IMR-90 (cell line): ENCODE measurements at regions not wholly inside any gene's neighbourhood (a gene's known extent, or its start where the extent isn't known, plus 50 kb on each side); places are given as distances from the start of the nearest gene placed in this dataset.

ENCODE experiments used
- ATAC-seq: fragments of 200-7000 bp; cut with Tn5 transposase; 2 replicates; pipeline ENCODE4 v1.9.1; 2020; ENCODE audit warnings: low read depth, mild to moderate bottlenecking, moderate library complexity
- BruUV-seq: library from RNA; stranded (reverse); fragments of 400-500 nt; replicated peaks from 2 replicates; lab custom pipeline; 2021; lab: Mats Ljungman, UMichigan
- CTCF ChIA-PET: fragments of 300-600 bp; formaldehyde crosslinking; extraction: SDS; loops from one replicate; lab custom pipeline; 2021; ENCODE audit warnings: antibody characterized with exemption; lab: Yijun Ruan, JAX
- POLR2A ChIA-PET: fragments of 300-600 bp; sonication (Branson Sonifier 250); formaldehyde crosslinking; loops from one replicate; lab custom pipeline; 2022; ENCODE audit warnings: antibody characterized with exemption; ENCODE audit not compliant: unreplicated experiment; lab: Charles Lee
- DNase-seq: peaks from one replicate; pipeline ENCODE4 v3.0.0; 2013
- H2AFZ ChIP-seq: replicated peaks from 2 replicates; pipeline ENCODE3; 2013; ENCODE audit warnings: low read length, mild to moderate bottlenecking; ENCODE audit not compliant: poor library complexity
- H2AK5ac ChIP-seq: 2 replicates; pipeline ENCODE4 v1.6.1; 2013; ENCODE audit warnings: low read depth, low read length, inconsistent platforms
- H2AK9ac ChIP-seq: replicated peaks from 2 replicates; pipeline ENCODE3; 2013; ENCODE audit warnings: mild to moderate bottlenecking, low read depth, low read length, moderate library complexity; ENCODE audit not compliant: poor library complexity
- H2BK120ac ChIP-seq: 2 replicates; pipeline ENCODE4 v1.6.1; 2013; ENCODE audit warnings: low read depth, low read length, inconsistent platforms
- H2BK15ac ChIP-seq: 3 replicates; pipeline ENCODE4 v1.6.1; 2013; ENCODE audit warnings: low read depth, low read length, inconsistent platforms
- H2BK20ac ChIP-seq: 2 replicates; pipeline ENCODE4 v1.6.1; 2013; ENCODE audit warnings: low read depth, mild to moderate bottlenecking, inconsistent platforms, low read length, moderate library complexity
- H2BK5ac ChIP-seq: 2 replicates; pipeline ENCODE4 v1.6.1; 2013; ENCODE audit warnings: mild to moderate bottlenecking, low read depth, low read length, inconsistent platforms; ENCODE audit not compliant: poor library complexity, severe bottlenecking
- H3K14ac ChIP-seq: replicated peaks from 2 replicates; pipeline ENCODE4 v1.6.1; 2013; ENCODE audit warnings: low read depth, low read length, inconsistent platforms
- H3K18ac ChIP-seq: 2 replicates; pipeline ENCODE4 v1.6.1; 2013; ENCODE audit warnings: low read depth, low read length, control low read depth
- H3K23ac ChIP-seq: 2 replicates; pipeline ENCODE4 v1.6.1; 2013; ENCODE audit warnings: low read depth, low read length, inconsistent platforms
- H3K27ac ChIP-seq: 2 replicates; pipeline ENCODE4 v1.5.1; 2013; ENCODE audit warnings: mild to moderate bottlenecking, control low read depth, low read length; ENCODE audit not compliant: insufficient read depth
- H3K27me3 ChIP-seq: 2 replicates; pipeline ENCODE4 v1.6.1; 2013; ENCODE audit warnings: low read length; ENCODE audit not compliant: control insufficient read depth, insufficient read depth
- H3K36me3 ChIP-seq: 2 replicates; pipeline ENCODE4 v1.6.1; 2013; ENCODE audit warnings: low read length, mixed read lengths; ENCODE audit not compliant: control insufficient read depth, insufficient read depth
- H3K4ac ChIP-seq: 2 replicates; pipeline ENCODE4 v1.6.1; 2013; ENCODE audit warnings: low read depth, low read length, inconsistent platforms
- H3K4me1 ChIP-seq: 2 replicates; pipeline ENCODE4 v1.6.1; 2013; ENCODE audit warnings: low read length, mixed read lengths; ENCODE audit not compliant: control insufficient read depth, insufficient read depth
- H3K4me2 ChIP-seq: 2 replicates; pipeline ENCODE4 v1.6.1; 2013; ENCODE audit warnings: low read depth, mild to moderate bottlenecking, control low read depth, low read length, moderate library complexity
- H3K4me3 ChIP-seq: 2 replicates; pipeline ENCODE4 v1.5.1; 2013; ENCODE audit warnings: low read depth, mild to moderate bottlenecking, control low read depth, low read length, moderate library complexity; ENCODE audit not compliant: insufficient read depth
- H3K56ac ChIP-seq: 2 replicates; pipeline ENCODE4 v1.6.1; 2013; ENCODE audit warnings: low read length, inconsistent platforms; ENCODE audit not compliant: insufficient read depth; ENCODE audit errors: extremely low read depth
- H3K79me1 ChIP-seq, 2 experiments: 2 replicates each; pipeline ENCODE4 v1.6.1; 2013; ENCODE audit warnings: low read length in 2 of 2, inconsistent platforms in 1 of 2, low read depth in 1 of 2
- H3K9ac ChIP-seq: 2 replicates; pipeline ENCODE4 v1.6.1; 2013; ENCODE audit warnings: low read depth, low read length, control low read depth
- H3K9me1 ChIP-seq: 2 replicates; pipeline ENCODE4 v1.6.1; 2013; ENCODE audit warnings: low read length, inconsistent platforms; ENCODE audit not compliant: insufficient read depth
- H3K9me3 ChIP-seq: 2 replicates; pipeline ENCODE4 v1.6.1; 2013; ENCODE audit warnings: low read length; ENCODE audit not compliant: control insufficient read depth, insufficient read depth
- H4K20me1 ChIP-seq: 2 replicates; pipeline ENCODE4 v1.6.1; 2013; ENCODE audit warnings: low read length, inconsistent platforms; ENCODE audit not compliant: insufficient read depth
- H4K5ac ChIP-seq: 2 replicates; pipeline ENCODE4 v1.6.1; 2013; ENCODE audit warnings: mild to moderate bottlenecking, low read depth, low read length, control low read depth
- H4K8ac ChIP-seq, 2 experiments: 2 replicates each; pipeline ENCODE4 v1.6.1; 2013; ENCODE audit warnings: low read depth in 2 of 2, low read length in 2 of 2, control low read depth in 1 of 2, inconsistent platforms in 1 of 2
- H4K91ac ChIP-seq: 2 replicates; pipeline ENCODE4 v1.6.1; 2013; ENCODE audit warnings: low read depth, low read length, inconsistent platforms; ENCODE audit not compliant: insufficient read depth
- BHLHE40 ChIP-seq: fragments of 150-350 bp; IDR thresholded peaks from 2 replicates; pipeline ENCODE4 v1.6.1; 2016; ENCODE audit warnings: mild to moderate bottlenecking, low read depth, low read length
- CEBPB ChIP-seq: IDR thresholded peaks from 2 replicates; pipeline ENCODE4 v1.6.1; 2012; ENCODE audit warnings: low read depth, low read length, improper control_type of control experiment
- ELK1 ChIP-seq: fragments of 150-350 bp; IDR thresholded peaks from 2 replicates; pipeline ENCODE4 v1.6.1; 2016; ENCODE audit warnings: low read depth, mild to moderate bottlenecking, low read length, moderate library complexity, borderline replicate concordance
- MAFK ChIP-seq: IDR thresholded peaks from 2 replicates; pipeline ENCODE4 v1.6.1; 2012; ENCODE audit warnings: low read depth, low read length, improper control_type of control experiment
- MAZ ChIP-seq: IDR thresholded peaks from 2 replicates; pipeline ENCODE4 v1.6.1; 2012; ENCODE audit warnings: low read depth, mild to moderate bottlenecking, low read length, improper control_type of control experiment, moderate library complexity, borderline replicate concordance
- MXI1 ChIP-seq: IDR thresholded peaks from 2 replicates; pipeline ENCODE4 v1.6.1; 2012; ENCODE audit warnings: low read depth, mild to moderate bottlenecking, low read length, moderate library complexity, borderline replicate concordance
- POLR2A ChIP-seq: IDR thresholded peaks from 2 replicates; pipeline ENCODE4 v1.6.1; 2012; ENCODE audit warnings: mild to moderate bottlenecking, low read depth, low read length
- RCOR1 ChIP-seq: IDR thresholded peaks from 2 replicates; pipeline ENCODE4 v1.6.1; 2012; ENCODE audit warnings: mild to moderate bottlenecking, low read length, improper control_type of control experiment; ENCODE audit not compliant: insufficient replicate concordance
- RFX5 ChIP-seq: IDR thresholded peaks from 2 replicates; pipeline ENCODE4 v1.8.0; 2012; ENCODE audit warnings: low read depth, mild to moderate bottlenecking, low read length, moderate library complexity
- WGBS, 2 experiments: methylation state at CpG; one replicate each; pipeline versions ENCODE4 v1.1.5 to v1.1.7; 2013; ENCODE audit warnings: missing lambda C conversion rate in 2 of 2; ENCODE audit not compliant: insufficient read length in 1 of 2; ENCODE audit errors: extremely low coverage in 2 of 2; 5-methylcytosine and 5-hydroxymethylcytosine counted together
- dilution Hi-C: fragments of 300-500 bp; cut with HindIII; formaldehyde crosslinking; loops from one replicate; pipeline ENCODE4 v1.14.3; 2018; ENCODE audit warnings: low sequenced_read_pairs; ENCODE audit not compliant: unreplicated experiment
- in situ Hi-C: fragments of 300-500 bp; cut with MboI; formaldehyde crosslinking; loops from 3 replicates; pipeline ENCODE4 v1.14.3; 2019; ENCODE audit warnings: low sequenced_read_pairs, inconsistent platforms, mixed read lengths
- intact Hi-C: fragments of 100-400 bp; cut with micrococcal nuclease; formaldehyde crosslinking; loops from 2 replicates; pipeline ENCODE4 v1.10.0; 2022

- ChIA-PET CTCF (no interaction called here), POLR2A (no interaction called here)
- DNase-seq (no peak), ATAC-seq (no peak)
- no peak overlapping the region for H2BK5ac ChIP-seq
- H2AFZ ChIP-seq = no peak overlapping the region
- TF ChIP-seq MAZ (no peak), CEBPB (no peak), RFX5 (no peak), BHLHE40 (no peak), MXI1 (no peak), MAFK (no peak), ELK1 (no peak), RCOR1 (no peak), POLR2A (no peak)
- no peak overlapping the region for H3K27ac ChIP-seq
- in situ Hi-C loops = no loop called here
- H3K56ac ChIP-seq = no peak overlapping the region
- H2AK5ac ChIP-seq = no peak overlapping the region
- peaks cover 6% of the 10 kb centered on the region; the same call in 1 of the 2 replicates for H3K9me1 ChIP-seq
- dilution Hi-C loops = no loop called here
- no peaks in the 10 kb centered on the region; the same call in 1 of the 2 replicates for H3K27me3 ChIP-seq
- H4K8ac ChIP-seq = no peak overlapping the region
- no peak overlapping the region for H3K23ac ChIP-seq
- H3K4me2 ChIP-seq = no peak overlapping the region
- H2BK15ac ChIP-seq = no peak overlapping the region
- no peak overlapping the region for H4K91ac ChIP-seq
- H3K79me1 ChIP-seq = no peaks in the 10 kb centered on the region
- H4K20me1 ChIP-seq = no peaks in the 10 kb centered on the region
- H3K4ac ChIP-seq = no peak overlapping the region
- no peak overlapping the region for H3K14ac ChIP-seq
- peaks cover 11% of the 10 kb centered on the region for H3K4me1 ChIP-seq
- no peaks in the 10 kb centered on the region for H3K36me3 ChIP-seq
- H2BK20ac ChIP-seq = no peak overlapping the region
- H2AK9ac ChIP-seq = no peak overlapping the region
- intact Hi-C loops = no loop called here
- H3K9ac ChIP-seq = no peak overlapping the region
- H3K9me3 ChIP-seq = no peaks in the 10 kb centered on the region
- no peak overlapping the region for H2BK120ac ChIP-seq
- BruUV-seq = no TSS peak
- H4K5ac ChIP-seq = no peak overlapping the region; the same call in 1 of the 2 replicates
- 81% methylated on average over 2 of the region's 7 CpGs; no CpG with 5 or more reads in 1 of the 2 experiments for WGBS, 2 experiments
- H3K4me3 ChIP-seq = no peak overlapping the region
- H3K18ac ChIP-seq = no peak overlapping the region
Measured at GRCh38 chr10:78771808-78772455, 296.8 kb upstream of the ZMIZ1 start.
